GM12878 (cell line): ENCODE measurements at regions not wholly inside any gene's neighbourhood (a gene's known extent, or its start where the extent isn't known, plus 50 kb on each side); places are given as distances from the start of the nearest gene placed in this dataset.

Experiments
- GABPA ChIP-seq: IDR thresholded peaks from 2 replicates; pipeline ENCODE4 v1.6.1; 2014; ENCODE audit warnings: antibody characterized with exemption, low read depth, mild to moderate bottlenecking, inconsistent platforms
- TF ChIP-seq, protein P1 (sequence below): fragments of 450-650 bp; IDR thresholded peaks from 2 replicates; pipeline ENCODE4 v1.6.1; 2017; ENCODE audit warnings: antibody characterized with exemption, mild to moderate bottlenecking, moderate library complexity

DNA sequence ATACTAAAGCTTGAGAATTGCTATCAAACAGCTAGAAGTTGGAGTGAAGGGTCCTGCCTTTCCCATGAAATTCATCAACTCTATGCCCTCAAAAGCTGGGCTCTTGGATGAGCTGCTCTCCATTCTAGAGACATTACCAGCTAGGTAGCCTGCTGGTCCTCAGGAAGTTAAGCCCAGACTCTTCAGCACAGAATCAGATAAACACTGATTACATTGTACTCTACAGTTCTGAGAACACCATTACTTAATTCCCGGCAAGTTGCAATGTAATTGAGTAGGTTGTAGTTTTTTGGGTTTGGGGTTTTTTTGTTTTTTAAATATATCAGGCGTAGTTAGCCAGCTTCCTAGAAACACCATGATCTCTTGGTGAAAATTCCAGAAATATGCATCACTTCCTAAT lies 84.1 kb upstream of the PIK3CG start:
- no peak for TF ChIP-seq GABPA
- TF ChIP-seq, protein P1, sequence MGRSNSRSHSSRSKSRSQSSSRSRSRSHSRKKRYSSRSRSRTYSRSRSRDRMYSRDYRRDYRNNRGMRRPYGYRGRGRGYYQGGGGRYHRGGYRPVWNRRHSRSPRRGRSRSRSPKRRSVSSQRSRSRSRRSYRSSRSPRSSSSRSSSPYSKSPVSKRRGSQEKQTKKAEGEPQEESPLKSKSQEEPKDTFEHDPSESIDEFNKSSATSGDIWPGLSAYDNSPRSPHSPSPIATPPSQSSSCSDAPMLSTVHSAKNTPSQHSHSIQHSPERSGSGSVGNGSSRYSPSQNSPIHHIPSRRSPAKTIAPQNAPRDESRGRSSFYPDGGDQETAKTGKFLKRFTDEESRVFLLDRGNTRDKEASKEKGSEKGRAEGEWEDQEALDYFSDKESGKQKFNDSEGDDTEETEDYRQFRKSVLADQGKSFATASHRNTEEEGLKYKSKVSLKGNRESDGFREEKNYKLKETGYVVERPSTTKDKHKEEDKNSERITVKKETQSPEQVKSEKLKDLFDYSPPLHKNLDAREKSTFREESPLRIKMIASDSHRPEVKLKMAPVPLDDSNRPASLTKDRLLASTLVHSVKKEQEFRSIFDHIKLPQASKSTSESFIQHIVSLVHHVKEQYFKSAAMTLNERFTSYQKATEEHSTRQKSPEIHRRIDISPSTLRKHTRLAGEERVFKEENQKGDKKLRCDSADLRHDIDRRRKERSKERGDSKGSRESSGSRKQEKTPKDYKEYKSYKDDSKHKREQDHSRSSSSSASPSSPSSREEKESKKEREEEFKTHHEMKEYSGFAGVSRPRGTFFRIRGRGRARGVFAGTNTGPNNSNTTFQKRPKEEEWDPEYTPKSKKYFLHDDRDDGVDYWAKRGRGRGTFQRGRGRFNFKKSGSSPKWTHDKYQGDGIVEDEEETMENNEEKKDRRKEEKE: no peak
